ENCODE measurements at regions not wholly inside any gene's neighbourhood (a gene's known extent, or its start where the extent isn't known, plus 50 kb on each side); places are given as distances from the start of the nearest gene placed in this dataset.

DNA sequence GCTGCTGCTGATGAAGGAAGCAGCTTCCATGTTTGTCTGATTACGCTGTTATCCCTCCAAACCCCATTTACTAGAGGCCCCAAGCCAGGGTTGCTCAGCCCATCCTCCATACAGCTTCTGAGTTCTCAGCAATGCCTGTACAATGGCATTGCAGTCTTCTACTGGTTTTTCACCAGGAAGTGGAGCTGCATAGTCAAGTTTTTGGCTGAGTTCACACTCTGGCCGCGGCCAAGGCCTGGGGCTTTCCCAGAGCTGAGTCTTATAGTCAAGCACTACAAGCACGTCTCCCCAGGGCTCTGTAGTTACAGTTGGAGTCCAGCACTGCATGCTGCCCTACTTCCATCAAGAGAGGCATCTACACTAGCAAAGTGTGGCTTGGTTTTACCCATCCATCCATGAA is 182.5 kb downstream of the POU4F1 start:
- no peak for DNase-seq

DNA sequence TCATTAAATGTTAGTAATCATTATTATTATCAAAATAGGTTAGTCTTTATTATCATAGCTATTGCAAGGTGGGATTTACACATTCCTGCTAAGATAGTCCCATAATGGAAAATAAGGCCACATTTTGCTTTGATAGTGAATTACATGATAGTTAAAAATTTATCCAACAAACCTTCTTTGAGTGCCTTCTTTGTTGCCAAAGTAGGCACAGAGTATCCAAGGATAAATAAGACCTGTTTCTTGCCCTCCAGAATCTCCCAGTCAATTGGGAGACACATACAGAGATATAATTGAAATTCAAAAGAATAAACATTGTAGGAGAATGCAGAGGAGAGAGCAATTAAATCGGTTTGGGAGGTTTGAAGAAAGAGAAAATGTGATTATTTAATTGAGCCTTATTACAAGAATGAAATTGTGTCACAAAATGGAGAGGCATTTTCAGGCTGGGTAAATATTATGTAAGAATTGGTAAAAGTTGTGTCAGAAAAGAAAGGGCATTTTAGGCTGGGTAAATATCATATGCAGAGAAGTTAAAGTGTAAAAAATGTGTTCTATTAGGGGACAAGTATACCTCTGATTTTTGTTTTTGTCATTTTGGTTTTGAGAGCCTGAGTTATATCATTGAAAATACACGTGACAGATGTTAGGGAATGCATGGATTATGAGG is 189.3 kb downstream of the POU4F1 start:
- no peak for DNase-seq

DNA sequence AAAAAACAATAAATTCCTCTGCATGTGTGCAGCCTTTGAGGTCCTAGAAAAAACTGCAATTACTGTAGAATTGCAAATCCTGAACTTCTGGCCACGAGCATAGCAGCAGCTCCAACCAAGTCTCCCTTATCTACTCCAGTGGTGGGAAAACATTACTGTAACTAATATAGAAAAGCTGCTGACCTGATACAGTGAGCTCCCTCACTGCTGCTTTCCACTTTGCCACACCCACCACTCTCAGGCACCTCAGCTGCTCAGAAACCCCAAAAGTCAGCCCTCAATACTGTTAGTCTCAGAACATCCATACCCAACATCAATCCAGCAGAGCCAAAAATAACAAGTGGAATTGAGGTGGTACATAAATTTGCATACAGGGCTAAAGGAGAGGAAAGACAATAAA is 192.5 kb downstream of the POU4F1 start:
- no peak for DNase-seq

DNA sequence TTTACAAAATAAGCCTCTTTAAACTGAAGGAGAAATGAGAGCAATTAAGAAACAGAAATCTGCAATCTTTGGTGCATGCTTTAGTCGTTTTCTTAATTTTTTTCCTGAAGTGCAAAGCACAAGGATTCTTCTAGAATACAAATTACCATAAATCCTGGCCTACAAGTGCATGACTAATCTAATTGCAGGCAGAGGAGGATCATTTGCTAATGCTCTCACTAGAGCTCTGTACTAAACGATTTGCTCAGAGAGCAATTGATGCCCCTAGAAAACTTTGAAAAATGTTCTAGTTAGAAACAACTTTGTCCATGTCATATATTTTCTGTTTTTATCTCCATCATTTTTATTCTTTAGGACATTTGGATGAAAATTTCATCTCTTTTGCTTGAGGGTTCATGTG is 193.2 kb downstream of the POU4F1 start:
- no peak for DNase-seq

DNA sequence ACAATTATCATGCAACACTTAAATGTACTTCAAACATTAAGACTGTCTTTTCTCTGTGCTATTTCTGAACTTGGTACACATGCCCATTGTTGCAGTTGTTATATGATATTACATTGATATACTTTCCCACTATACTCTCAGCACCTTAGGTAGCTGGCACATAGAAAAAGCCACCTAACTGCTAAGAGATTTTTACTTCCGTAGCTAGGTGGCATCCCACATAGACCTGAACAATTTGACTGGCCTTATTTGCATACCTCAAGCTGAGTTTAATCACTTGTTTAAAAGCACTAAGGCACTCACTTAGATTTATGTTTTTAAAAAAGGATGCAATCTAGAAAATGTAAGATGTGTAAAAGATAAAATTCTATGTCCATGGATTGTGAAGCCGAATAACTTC is 194.2 kb downstream of the POU4F1 start:
- no peak for DNase-seq

DNA sequence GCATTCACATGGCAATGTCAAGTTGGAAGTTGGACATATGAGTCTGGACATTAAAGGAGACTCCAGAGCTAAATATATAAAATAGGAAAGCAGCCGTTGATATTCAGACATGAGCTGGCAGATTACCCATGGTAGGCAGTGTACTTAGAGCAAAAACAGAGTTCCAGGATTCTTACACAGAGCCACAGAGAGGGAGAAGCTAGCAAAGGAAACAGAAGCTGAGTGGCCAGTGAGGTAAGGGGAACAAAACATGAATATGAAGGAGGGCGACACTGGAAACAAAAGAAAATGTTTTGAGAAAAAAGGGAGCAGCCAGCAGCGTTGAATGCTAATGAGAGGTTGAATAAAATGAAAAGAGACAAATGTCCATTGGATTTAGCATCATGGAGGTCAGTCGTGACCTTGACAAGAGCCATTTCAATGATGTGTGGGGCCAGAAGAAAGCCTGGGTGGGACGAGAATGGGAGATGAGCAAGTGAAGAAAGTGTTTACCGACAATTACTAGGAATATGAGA is 198.4 kb downstream of the POU4F1 start:
- no peak for DNase-seq

DNA sequence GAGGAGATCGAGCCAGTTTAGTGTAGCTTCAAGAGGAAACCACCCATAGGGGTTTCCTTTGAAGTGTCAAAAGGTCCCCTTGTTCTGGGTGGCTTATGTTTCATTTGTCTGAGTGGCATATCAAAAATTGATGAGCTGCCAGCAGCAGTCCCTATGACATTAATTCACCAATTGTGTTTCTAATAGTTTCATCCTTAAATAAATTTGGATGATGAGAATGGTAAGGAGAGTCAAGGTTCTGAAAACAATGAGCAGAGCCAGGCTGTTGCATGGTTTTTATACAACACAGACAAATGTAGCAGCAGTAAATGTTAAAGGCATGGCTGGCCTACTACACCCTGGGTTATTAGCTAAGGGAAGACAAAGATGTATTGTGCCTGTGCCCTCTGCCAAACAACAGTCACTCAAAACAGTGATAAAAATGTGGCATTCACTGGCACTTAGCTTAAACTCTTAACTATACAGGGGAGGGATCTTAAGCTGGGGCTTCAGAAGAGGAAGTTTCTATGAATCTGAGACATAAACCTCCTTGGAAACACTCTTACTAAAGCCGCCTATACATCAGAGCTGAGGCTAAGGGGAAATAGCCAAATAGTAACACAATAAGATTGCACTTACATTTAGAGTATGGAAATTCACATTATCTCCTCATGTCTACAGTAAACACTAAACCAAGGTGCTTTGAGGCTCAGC is 200.5 kb downstream of the POU4F1 start:
- DNase-seq: no peak

DNA sequence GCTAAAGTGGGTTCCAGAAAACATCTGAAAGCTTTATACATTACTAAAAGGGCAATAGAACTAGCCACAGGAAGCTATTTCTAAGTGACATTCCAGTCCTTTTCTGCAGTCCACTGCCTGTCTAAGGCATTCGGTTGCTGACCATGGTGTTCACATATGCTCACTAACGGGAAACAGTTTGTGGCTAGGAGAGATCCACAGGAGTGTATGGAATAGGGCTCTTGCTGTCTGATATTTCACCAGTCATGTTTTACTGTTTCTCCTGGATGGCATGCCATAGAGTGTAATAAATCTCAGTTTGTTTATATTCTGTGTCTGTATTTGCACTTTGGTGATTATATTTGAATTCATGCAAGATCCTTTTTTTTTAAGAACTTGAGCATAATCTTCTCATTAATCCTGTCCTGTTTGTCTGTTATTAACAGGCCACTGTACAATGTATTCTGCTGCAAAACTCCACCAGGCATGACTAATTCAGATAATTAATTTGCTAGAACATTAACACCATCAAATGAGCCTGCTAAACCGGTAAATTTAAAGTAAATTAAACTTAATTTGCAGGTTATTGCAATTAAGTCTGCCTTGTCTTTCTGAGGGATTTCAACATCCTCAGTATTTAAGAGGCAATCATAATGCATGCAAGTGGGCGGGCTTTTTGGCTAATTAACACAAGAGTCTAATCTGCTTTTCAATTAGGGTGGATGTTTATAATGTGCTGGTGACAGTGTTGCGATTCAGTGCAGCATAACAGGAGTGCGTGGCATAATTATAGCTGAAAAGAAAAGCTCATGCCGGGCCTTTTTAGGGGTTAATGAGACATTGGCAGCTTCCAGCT is 201.3 kb downstream of the POU4F1 start:
- DNase-seq: no peak

DNA sequence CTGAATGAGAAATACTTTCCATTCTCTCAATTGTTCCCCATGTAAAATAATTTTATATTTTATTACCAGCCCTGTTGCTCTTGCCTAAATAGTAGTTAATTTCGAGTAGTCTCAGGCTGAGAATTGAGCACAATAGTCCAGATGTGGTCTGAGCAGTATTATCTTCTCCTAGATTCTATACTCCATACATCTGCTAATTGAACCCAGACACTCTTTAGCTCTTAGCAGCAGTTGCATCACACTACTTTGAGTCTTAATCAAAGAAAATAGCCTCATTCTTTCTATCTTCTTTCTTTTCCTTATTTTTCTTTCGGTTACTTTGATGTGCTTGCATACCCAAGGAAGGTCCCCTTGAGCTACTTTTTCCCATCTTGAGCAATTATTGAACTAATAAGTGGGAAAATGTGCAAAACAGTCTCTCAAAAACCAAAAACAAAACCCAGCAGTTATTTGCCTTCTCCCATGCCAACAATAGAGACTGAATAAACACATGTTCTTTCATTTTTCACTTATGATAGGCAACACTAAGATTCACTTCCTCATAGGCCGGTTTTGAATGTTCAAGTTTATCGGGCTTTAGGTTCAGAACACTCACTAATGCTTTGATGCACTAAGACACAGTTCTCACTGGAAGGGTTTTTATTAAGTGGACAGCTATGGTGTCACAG is 204.5 kb downstream of the POU4F1 start:
- no peak for DNase-seq

DNA sequence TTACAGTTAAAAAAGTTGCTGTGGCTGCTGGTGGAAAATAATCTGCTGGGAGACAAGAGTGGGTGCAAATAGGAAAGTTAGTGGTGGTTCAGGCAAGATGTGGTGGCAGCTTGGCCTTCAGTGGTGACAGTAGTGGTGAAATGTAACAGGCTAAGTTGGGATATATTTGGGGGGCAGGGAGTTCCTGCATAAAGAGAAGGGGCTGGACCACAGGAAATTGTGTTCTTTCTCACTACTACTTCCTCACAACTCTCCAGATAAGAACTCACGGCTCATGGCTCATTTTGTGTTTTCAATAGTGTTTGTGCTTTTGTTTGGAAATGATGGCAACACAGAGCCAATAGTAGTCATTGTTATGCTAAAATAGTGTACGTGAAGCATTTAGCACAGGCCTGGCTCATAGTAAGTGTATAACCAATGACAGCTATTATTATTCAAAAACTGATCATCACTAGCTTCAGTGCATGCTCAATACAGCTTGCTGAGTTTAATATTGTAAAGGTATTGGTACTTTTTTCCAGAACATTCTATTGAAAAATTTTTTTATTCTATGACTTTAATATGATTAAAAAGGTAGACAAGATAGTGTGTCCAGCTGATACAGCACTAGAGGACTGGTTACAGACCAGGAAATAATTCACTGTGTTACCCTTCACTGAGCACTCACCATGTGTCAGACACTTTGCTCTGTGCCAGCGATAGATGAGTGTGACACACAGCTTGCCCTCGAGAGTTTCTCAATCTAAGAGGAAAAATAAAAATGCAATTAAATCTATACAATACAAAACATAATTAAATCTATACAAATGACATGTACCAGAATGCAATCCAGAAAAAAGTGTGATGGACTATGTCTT is 209.8 kb downstream of the POU4F1 start:
- DNase-seq: no peak

DNA sequence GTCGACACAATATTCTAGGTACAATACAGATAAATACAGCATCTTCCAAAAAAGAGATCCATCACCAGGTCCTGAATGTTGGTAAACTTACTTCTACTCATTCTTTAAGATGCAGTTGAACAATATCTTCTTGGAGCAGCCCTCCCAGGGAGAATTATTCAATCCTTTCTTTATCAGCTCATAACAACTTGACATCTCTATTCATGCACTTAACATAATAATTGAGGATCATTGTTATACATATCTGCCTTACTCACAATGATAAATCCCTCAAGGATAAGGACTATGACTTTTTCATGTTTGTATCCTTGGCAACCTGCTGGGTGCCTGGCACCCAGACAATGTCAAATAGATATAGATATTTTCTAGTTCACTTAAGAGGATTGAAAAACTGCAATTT is 219.5 kb downstream of the POU4F1 start:
- no peak for DNase-seq

DNA sequence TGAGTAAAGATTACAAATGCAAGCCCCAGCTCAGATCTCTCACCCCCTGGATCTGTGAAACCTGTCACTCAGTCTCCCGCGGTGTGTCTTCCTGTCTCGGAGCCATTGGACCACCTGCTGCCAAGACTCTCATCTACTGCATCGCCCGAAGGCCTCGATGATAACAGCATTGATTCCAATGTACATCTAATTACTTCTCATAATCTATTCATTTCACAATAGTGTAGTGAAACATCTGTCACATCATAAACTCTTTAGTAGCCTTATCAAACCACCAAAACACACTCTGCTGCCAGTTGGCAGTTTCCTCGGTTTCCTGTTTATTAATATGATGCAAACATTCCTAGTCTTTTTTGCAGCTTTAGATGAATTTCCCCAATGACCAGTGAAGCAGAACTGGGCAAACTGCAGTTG is 220.3 kb downstream of the POU4F1 start:
- no peak for DNase-seq

DNA sequence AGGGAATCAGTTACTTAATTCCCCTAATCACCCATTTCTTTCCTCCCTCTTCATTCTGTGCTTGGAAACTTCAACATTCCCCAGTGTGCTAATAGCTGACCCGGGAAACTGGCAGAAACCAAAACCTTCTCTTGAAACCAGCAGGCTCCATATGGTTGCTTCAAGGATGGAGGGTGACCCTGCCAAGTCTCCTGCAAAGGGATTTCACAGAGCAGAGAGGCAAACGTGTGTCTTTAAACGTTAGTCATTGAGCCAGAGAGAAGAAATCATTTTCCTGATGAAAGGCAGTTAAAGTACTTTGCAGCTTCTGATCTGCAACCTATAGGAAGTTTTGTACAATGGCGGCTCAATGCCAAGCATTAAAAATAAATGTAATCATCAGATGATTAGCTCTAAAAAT is 220.9 kb downstream of the POU4F1 start:
- no peak for DNase-seq

DNA sequence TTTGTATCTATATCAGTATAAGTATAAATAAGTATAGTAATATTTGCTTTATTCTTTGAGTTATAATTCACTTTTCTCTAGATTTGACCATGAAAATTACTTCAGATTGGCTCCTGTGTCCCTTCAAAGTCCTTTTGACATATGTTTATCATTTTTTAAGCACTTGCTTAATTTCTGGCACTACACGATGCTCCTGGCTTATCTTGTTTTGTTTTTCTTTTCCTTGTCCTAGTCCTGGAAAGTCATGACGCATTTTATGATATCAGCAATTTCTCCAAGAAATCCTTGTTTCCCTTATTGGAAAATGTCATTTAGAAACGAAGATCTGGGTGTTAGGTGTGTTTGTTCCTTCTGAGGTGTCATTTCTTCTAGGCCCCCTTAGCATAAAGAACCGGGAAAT is 226.5 kb downstream of the POU4F1 start:
- DNase-seq: no peak

DNA sequence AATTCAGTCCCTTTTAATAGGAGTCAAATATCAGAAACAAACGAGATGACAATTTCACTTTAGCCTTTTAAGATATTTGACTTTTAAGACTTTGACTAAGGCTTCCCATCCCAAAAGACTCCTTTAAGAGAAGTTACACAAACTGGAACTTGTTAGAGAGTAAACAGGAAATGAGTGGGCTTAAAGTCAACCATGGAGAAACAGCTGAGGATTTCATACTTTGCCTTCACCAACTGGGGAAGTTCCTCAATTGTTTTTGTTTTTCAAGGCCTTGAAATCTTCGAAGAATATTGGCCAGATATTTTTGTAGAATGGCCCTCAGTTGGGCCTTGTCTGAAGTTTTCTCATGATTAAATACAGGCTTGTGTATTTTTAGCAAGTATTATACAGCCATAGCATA is 227.3 kb downstream of the POU4F1 start:
- no peak for DNase-seq

DNA sequence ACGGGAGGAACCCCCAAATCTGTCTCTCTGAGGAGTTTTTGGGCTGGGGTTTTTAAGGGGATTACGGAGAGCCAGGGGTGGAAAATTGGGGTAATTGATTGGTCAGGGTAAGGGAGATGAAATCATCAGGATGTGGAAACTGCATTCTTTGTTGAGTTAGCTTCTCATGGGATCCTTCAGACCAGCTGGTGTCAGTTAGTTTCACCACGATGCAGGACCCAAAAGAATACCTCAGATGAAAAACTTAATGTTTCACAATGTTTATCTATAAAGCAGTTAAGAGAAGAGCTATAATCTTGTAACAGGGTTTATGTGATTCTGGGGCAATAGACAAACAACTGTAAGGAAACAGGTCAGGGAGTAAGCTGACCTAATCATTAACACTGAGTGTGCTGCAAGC is 230.8 kb downstream of the POU4F1 start:
- DNase-seq: no peak

DNA sequence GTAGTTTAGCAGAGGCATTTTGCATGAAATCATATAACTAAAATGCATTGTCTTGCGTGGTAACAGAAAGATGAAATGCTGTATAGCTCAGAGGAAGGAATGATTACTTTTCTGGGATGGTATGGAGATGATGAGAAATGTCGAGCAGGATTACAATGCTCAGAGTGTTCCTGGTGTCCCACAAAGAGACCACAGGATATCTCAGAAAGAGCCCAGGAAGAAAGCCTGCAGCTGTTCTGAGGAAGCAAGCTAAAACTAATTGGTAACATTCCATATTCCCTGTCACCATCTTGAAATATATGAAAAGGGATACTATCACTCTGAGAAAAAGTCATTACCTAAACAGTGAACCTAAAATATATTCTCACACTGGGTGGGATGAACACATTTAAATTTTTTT is 233.1 kb downstream of the POU4F1 start:
- DNase-seq: no peak

DNA sequence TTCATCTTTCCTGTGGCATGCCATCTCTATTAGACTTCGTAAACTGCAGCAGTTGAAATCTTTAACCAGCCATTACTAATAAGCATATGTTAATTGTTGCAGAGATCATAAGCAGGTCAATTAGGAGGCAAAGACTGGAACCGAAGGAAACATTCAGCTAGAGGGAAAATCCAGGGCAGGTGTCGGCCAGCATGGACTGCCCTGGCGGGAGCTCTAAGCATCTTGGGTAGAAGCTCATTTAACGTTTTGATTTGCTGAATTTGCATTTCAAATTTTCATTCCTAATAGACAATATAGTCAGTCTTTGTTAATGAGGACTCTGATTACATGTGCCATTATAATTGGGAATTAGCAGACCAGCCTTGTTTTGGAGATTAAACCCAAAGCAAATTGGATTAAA is 238.6 kb downstream of the POU4F1 start:
- DNase-seq: no peak

DNA sequence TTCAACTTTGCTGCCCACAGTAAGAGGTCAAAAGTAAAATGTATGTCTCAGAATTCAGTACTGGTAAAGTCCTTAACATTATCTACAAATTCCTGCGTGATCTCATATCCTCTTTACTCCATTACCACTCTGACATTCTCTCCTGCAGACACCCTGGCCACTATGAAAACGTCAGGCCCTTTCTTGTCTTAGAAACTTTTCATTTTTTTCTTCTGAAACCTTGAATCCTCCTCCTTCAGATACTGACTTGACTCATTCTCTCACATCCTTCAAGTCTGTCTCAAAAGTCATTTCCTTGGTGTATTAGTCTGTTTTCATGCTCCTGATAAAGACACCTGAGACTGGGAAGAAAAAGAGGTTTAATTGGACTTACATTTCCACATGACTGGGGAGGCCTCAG is 262.3 kb downstream of the POU4F1 start:
- no peak for DNase-seq

DNA sequence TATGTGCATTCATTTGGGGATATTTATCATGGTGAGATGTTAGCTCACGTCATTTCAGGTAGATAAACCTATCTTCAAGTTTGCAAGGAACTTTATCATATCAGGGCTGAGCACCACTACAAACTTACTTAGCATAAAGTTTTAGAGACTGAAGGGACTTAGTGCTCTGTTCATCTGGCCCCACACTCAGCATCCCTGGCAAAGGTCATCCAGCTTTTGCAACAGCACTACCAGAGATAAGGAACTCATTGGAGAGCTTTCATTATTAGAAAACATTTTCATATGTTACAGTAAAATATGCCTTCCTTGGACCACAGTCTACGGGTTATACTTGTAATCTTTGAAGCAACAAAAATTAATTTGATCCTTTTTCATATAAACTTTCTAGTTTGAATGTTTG is 263.4 kb downstream of the POU4F1 start:
- no peak for DNase-seq

DNA sequence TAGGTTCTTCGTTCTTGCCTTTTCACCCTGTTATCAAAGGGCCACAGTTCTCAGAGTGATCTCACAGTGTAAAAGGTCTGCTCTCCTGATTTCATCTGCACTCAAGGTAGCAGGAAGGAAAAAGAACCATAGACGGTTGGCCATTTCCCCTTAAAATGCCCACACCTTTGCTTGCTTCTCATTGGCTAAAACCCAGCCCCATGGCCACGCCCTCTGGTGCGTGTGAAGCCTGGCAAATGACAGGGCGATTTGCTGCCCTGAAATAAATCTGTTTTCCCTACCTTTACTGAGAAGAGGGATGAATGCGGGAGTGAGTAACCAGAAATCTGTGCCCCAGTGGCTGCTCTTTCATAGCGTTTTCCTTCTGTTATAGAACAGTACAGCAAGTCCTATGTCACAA is 269.3 kb downstream of the POU4F1 start:
- no peak for DNase-seq

DNA sequence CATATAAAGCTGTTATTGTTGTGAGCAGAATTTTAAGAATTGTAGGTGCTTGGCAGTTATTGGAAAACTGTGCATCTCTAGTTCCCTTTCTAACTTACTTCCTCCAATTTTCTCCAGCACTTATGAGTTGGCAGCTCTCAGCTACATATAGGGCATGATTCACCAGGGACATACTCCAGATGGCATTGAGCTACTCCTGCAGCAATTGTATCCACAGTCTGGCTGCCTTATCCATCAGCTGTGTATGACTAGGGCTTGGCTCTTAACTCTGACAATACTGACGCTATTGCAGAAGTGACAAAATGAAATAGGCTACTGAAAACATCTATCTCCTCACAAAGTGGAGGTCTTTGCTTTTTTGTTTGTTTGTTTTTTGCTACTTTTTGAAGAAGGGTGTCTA is 276.7 kb downstream of the POU4F1 start:
- DNase-seq: no peak
